HG02610 (cell line): ENCODE measurements at regions not wholly inside any gene's neighbourhood (a gene's known extent, or its start where the extent isn't known, plus 50 kb on each side); places are given as distances from the start of the nearest gene placed in this dataset.
"Not testable (repeated sequence)": the region's sequence is repeated elsewhere in the genome, so short reads cannot be mapped to it uniquely, and the experiment has no call there.

ENCODE experiments used
- ATAC-seq: cut with Tn5 transposase; IDR thresholded peaks from one replicate; pipeline ENCODE4 v1.9.1; 2021; ENCODE audit warnings: mild to moderate bottlenecking, moderate library complexity; ENCODE audit not compliant: unreplicated experiment

- no peak for ATAC-seq
These were observed 171.0 kb upstream of the NECTIN3 start for GRCh38 chr3:110900576-110900975.

- no peak for ATAC-seq
These were observed 170.1 kb upstream of the NECTIN3 start for GRCh38 chr3:110901536-110901935.

- no peak for ATAC-seq
These were observed 169.0 kb upstream of the NECTIN3 start for GRCh38 chr3:110902453-110903085.

- no peak for ATAC-seq
These were observed 167.7 kb upstream of the NECTIN3 start for GRCh38 chr3:110903771-110904519.

GRCh38 chr3:110904520-110904890 lies 167.1 kb upstream of the NECTIN3 start:
- no peak for ATAC-seq

GRCh38 chr3:110905121-110905520 lies 166.5 kb upstream of the NECTIN3 start:
- ATAC-seq, result no peak

GRCh38 chr3:110909839-110910238 lies 161.8 kb upstream of the NECTIN3 start:
- ATAC-seq, result no peak

- ATAC-seq, result no peak
These were observed 161.2 kb upstream of the NECTIN3 start for GRCh38 chr3:110910346-110910955.

GRCh38 chr3:110918963-110919362 lies 152.7 kb upstream of the NECTIN3 start:
- ATAC-seq, result no peak

GRCh38 chr3:110925798-110926197 lies 145.8 kb upstream of the NECTIN3 start:
- no peak for ATAC-seq

- no peak for ATAC-seq
These were observed 143.5 kb upstream of the NECTIN3 start for GRCh38 chr3:110928016-110928662.

- ATAC-seq, result no peak
These were observed 141.8 kb upstream of the NECTIN3 start for GRCh38 chr3:110929816-110930215.

GRCh38 chr3:110932567-110932966 lies 139.0 kb upstream of the NECTIN3 start:
- ATAC-seq, result no peak

- no peak for ATAC-seq
These were observed 137.7 kb upstream of the NECTIN3 start for GRCh38 chr3:110933821-110934426.

- no peak for ATAC-seq
These were observed 133.0 kb upstream of the NECTIN3 start for GRCh38 chr3:110938629-110939028.

- no peak for ATAC-seq
These were observed 131.6 kb upstream of the NECTIN3 start for GRCh38 chr3:110940055-110940454.

- no peak for ATAC-seq
These were observed 126.8 kb upstream of the NECTIN3 start for GRCh38 chr3:110944782-110945181.

- ATAC-seq, result no peak
These were observed 124.8 kb upstream of the NECTIN3 start for GRCh38 chr3:110946810-110947209.

- not testable (repeated sequence) for ATAC-seq
These were observed 122.4 kb upstream of the NECTIN3 start for GRCh38 chr3:110949194-110949593.

GRCh38 chr3:110955301-110955880 lies 116.2 kb upstream of the NECTIN3 start:
- ATAC-seq, result no peak

GRCh38 chr3:110956081-110956480 lies 115.5 kb upstream of the NECTIN3 start:
- ATAC-seq, result no peak
